H1 (cell line): ENCODE measurements at regions not wholly inside any gene's neighbourhood (a gene's known extent, or its start where the extent isn't known, plus 50 kb on each side); places are given as distances from the start of the nearest gene placed in this dataset.

Experiments
- CTCF ChIA-PET: fragments of 300-600 bp; sonication (Branson Sonifier 250); formaldehyde crosslinking; loops from one replicate; lab custom pipeline; 2021; ENCODE audit not compliant: partially characterized antibody; lab: Charles Lee
- POLR2A ChIA-PET: fragments of 300-600 bp; sonication (Branson Sonifier 250); formaldehyde crosslinking; loops from one replicate; lab custom pipeline; 2021; ENCODE audit warnings: inconsistent platforms; ENCODE audit not compliant: partially characterized antibody; lab: Charles Lee
- DNase-seq, 2 experiments: peaks; one replicate each; pipeline versions ENCODE4 v3.0.0 to v3.0.0-alpha.2; 2010 to 2022; ENCODE audit warnings: low spot score in 2 of 2, low read depth in 1 of 2, mixed read lengths in 1 of 2
- FAIRE-seq: peaks from 2 replicates; lab custom pipeline; 2011; peaks lifted over from hg19 to GRCh38; lab: Jason Lieb, UNC
- H2AFZ ChIP-seq: 2 replicates; pipeline ENCODE4 v1.8.1; 2012; ENCODE audit warnings: low read length, inconsistent platforms
- H2AK5ac ChIP-seq: 2 replicates; pipeline ENCODE4 v1.6.1; 2013; ENCODE audit warnings: low read depth, low read length
- H2BK120ac ChIP-seq: replicated peaks from 2 replicates; pipeline ENCODE3; 2013; ENCODE audit warnings: low read depth, low read length, inconsistent platforms
- H2BK12ac ChIP-seq: 2 replicates; pipeline ENCODE4 v1.6.1; 2013; ENCODE audit warnings: low read depth, low read length
- H2BK15ac ChIP-seq: 2 replicates; pipeline ENCODE4 v1.6.1; 2013; ENCODE audit warnings: low read length
- H2BK20ac ChIP-seq: 2 replicates; pipeline ENCODE4 v1.6.1; 2013; ENCODE audit warnings: low read length
- H2BK5ac ChIP-seq: 2 replicates; pipeline ENCODE4 v1.6.1; 2013; ENCODE audit warnings: low read depth, low read length
- H3K14ac ChIP-seq: 2 replicates; pipeline ENCODE4 v1.6.1; 2013; ENCODE audit warnings: inconsistent platforms; ENCODE audit not compliant: insufficient read length
- H3K18ac ChIP-seq: 2 replicates; pipeline ENCODE4 v1.6.1; 2013; ENCODE audit warnings: low read length; ENCODE audit errors: extremely low read depth
- H3K23ac ChIP-seq: 2 replicates; pipeline ENCODE4 v1.6.1; 2013; ENCODE audit warnings: inconsistent platforms; ENCODE audit not compliant: insufficient read length
- H3K23me2 ChIP-seq: 2 replicates; pipeline ENCODE4 v1.6.1; 2013; ENCODE audit warnings: low read depth, low read length
- H3K27ac ChIP-seq: 2 replicates; pipeline ENCODE4 v1.6.1; 2011; ENCODE audit warnings: low read depth, low read length, inconsistent platforms
- H3K27me3 ChIP-seq, 4 experiments: replicated peaks in 1 of 4; 1 replicate in 1 of 4; 2 replicates in 3 of 4; pipeline versions ENCODE4 v1.6.1 to v1.8.1; 2011 to 2013; ENCODE audit warnings: low read length in 3 of 4, mild to moderate bottlenecking in 3 of 4, inconsistent platforms in 2 of 4, mixed read lengths in 2 of 4, moderate library complexity in 1 of 4; ENCODE audit not compliant: control insufficient read depth in 3 of 4, insufficient read depth in 3 of 4; ENCODE audit errors: extremely low read depth in 1 of 4
- H3K36me3 ChIP-seq, 4 experiments: 2 replicates each; pipeline versions ENCODE4 v1.6.1 to v1.8.1; 2011 to 2013; ENCODE audit warnings: mild to moderate bottlenecking in 4 of 4, low read length in 3 of 4, moderate library complexity in 2 of 4, control low read depth in 1 of 4, inconsistent platforms in 1 of 4; ENCODE audit not compliant: insufficient read depth in 4 of 4, control insufficient read depth in 2 of 4
- H3K4ac ChIP-seq: replicated peaks from 2 replicates; pipeline ENCODE3; 2013; ENCODE audit warnings: low read length, low read depth, mixed read lengths, inconsistent platforms; ENCODE audit not compliant: insufficient read length
- H3K4me1 ChIP-seq, 4 experiments: replicated peaks in 1 of 4; 1 replicate in 1 of 4; 2 replicates in 3 of 4; pipeline versions ENCODE4 v1.6.1 to v1.8.1; 2011 to 2013; ENCODE audit warnings: low read length in 3 of 4, inconsistent platforms in 2 of 4, mixed read lengths in 1 of 4; ENCODE audit not compliant: insufficient read depth in 4 of 4, control insufficient read depth in 3 of 4
- H3K4me2 ChIP-seq, 2 experiments: 2 replicates each; pipeline versions ENCODE4 v1.6.1 to v1.8.1; 2011 to 2013; ENCODE audit warnings: low read depth in 2 of 2, low read length in 2 of 2, control low read depth in 1 of 2, inconsistent platforms in 1 of 2, mild to moderate bottlenecking in 1 of 2; ENCODE audit not compliant: insufficient read depth in 1 of 2
- H3K4me3 ChIP-seq, 4 experiments: fragments of 200-600, 300-600 bp in 1 of 4; sonication (generic), shearing (Covaris generic), sonication (Bioruptor Twin) in 1 of 4; 2 replicates each; pipeline versions ENCODE4 v1.5.1 to v1.8.1; 2011 to 2016; ENCODE audit warnings: low read length in 4 of 4, low read depth in 3 of 4, control low read depth in 2 of 4, inconsistent platforms in 2 of 4, mild to moderate bottlenecking in 2 of 4, mixed read lengths in 1 of 4, moderate library complexity in 1 of 4; ENCODE audit not compliant: insufficient read depth in 2 of 4; ENCODE audit errors: extremely low read depth in 1 of 4
- H3K56ac ChIP-seq: replicated peaks from 2 replicates; pipeline ENCODE3; 2013; ENCODE audit warnings: low read depth, mild to moderate bottlenecking, mixed read lengths, low read length, inconsistent platforms; ENCODE audit not compliant: insufficient read length
- H3K79me1 ChIP-seq: 2 replicates; pipeline ENCODE4 v1.6.1; 2013; ENCODE audit warnings: low read depth, low read length, control low read depth
- H3K79me2 ChIP-seq, 2 experiments: 2 replicates each; pipeline versions ENCODE4 v1.6.1 to v1.8.1; 2012 to 2013; ENCODE audit warnings: low read length in 2 of 2, mild to moderate bottlenecking in 2 of 2, inconsistent platforms in 1 of 2; ENCODE audit not compliant: insufficient read depth in 2 of 2, control insufficient read depth in 1 of 2
- H3K9ac ChIP-seq, 4 experiments: replicated peaks in 1 of 4; 1 replicate in 1 of 4; 2 replicates in 3 of 4; pipeline versions ENCODE4 v1.6.1 to v1.8.1; 2011 to 2013; ENCODE audit warnings: low read depth in 3 of 4, low read length in 3 of 4, control low read depth in 2 of 4, mild to moderate bottlenecking in 2 of 4, moderate library complexity in 2 of 4, inconsistent platforms in 1 of 4; ENCODE audit errors: extremely low read depth in 1 of 4
- H3K9me3 ChIP-seq, 2 experiments: 2 replicates each; pipeline versions ENCODE4 v1.6.1 to v1.8.1; 2012 to 2013; ENCODE audit warnings: mild to moderate bottlenecking in 2 of 2, moderate library complexity in 2 of 2, control low read depth in 1 of 2, inconsistent platforms in 1 of 2, low read depth in 1 of 2, low read length in 1 of 2, mixed read lengths in 1 of 2; ENCODE audit not compliant: insufficient read depth in 2 of 2
- H4K20me1 ChIP-seq, 2 experiments: replicated peaks in 1 of 2; 2 replicates each; pipeline versions ENCODE3 to v1.8.1; 2011 to 2013; ENCODE audit warnings: inconsistent platforms in 2 of 2, low read length in 2 of 2, mild to moderate bottlenecking in 1 of 2; ENCODE audit not compliant: insufficient read depth in 2 of 2, control insufficient read depth in 1 of 2
- H4K5ac ChIP-seq: 2 replicates; pipeline ENCODE4 v1.6.1; 2013; ENCODE audit warnings: low read length, low read depth, mixed read lengths, inconsistent platforms; ENCODE audit not compliant: insufficient read length
- H4K8ac ChIP-seq: 2 replicates; pipeline ENCODE4 v1.8.0; 2013; ENCODE audit warnings: mild to moderate bottlenecking, moderate library complexity, low read length, inconsistent platforms; ENCODE audit not compliant: insufficient read depth; ENCODE audit errors: extremely low read depth
- H4K91ac ChIP-seq: replicated peaks from 2 replicates; pipeline ENCODE3; 2013; ENCODE audit warnings: low read length, mixed read lengths, inconsistent platforms; ENCODE audit not compliant: insufficient read length
- CBX5 ChIP-seq: fragments of 300-800, 300-1000 bp; sonication (generic); IDR thresholded peaks from 2 replicates; pipeline ENCODE4 v1.7.1; 2016; ENCODE audit warnings: antibody characterized with exemption, low read length, low read depth
- CEBPB ChIP-seq: IDR thresholded peaks from 2 replicates; pipeline ENCODE4 v1.6.1; 2012; ENCODE audit warnings: low read depth, low read length
- CREB1 ChIP-seq: IDR thresholded peaks from 2 replicates; pipeline ENCODE4 v1.6.1; 2012; ENCODE audit warnings: inconsistent platforms
- RXRA ChIP-seq: IDR thresholded peaks from 2 replicates; pipeline ENCODE4 v1.6.1; 2011; ENCODE audit warnings: low read depth, mild to moderate bottlenecking, low read length, moderate library complexity; ENCODE audit not compliant: insufficient read depth
- SRF ChIP-seq: IDR thresholded peaks from 2 replicates; pipeline ENCODE4 v1.6.1; 2011; ENCODE audit warnings: mild to moderate bottlenecking, low read depth, low read length, moderate library complexity
- WGBS, 2 experiments: shearing (Covaris generic) in 1 of 2; methylation state at CpG; one replicate each; pipeline versions ENCODE4 v1.1.6 to v1.1.7; 2013 to 2015; ENCODE audit warnings: low lambda C conversion rate in 2 of 2, mixed read lengths in 2 of 2, inconsistent platforms in 1 of 2, low coverage in 1 of 2, missing lambda C conversion rate in 1 of 2; ENCODE audit not compliant: insufficient replicate concordance in 2 of 2, insufficient coverage in 1 of 2, insufficient read length in 1 of 2; ENCODE audit errors: extremely low coverage in 1 of 2, missing lambda C conversion rate in 1 of 2; 5-methylcytosine and 5-hydroxymethylcytosine counted together

GRCh38 chr14:89634037-89634436 lies 217.0 kb upstream of the FOXN3 start:
- Histone ChIP-seq H3K79me1 (no peaks in the 10 kb centered on the region), H3K14ac (no peak overlapping the region), H3K18ac (no peak overlapping the region), H3K27me3 (peaks cover 0 to 3% (median 0%) of the 10 kb centered on the region in 4 experiments; a peak in 2 of 7 replicates), H2BK120ac (no peak overlapping the region), H2BK15ac (0 out of 2 replicates have a peak overlapping the region, but pooled peaks have one; percentile 29), H2BK5ac (no peak overlapping the region), H3K4ac (no peak overlapping the region), H3K9me3 (no peaks in the 10 kb centered on the region), H4K8ac (no peak overlapping the region), H3K23ac (no peak overlapping the region), H3K36me3 (no peaks in the 10 kb centered on the region), H3K27ac (no peak overlapping the region), H3K4me2 (no peak overlapping the region), H3K56ac (no peak overlapping the region), H3K9ac (no peak overlapping the region), H2AK5ac (no peak overlapping the region), H4K91ac (peak overlapping the region; percentile 10), H3K23me2 (no peaks in the 10 kb centered on the region; the same call in 1 of the 2 replicates), H4K5ac (no peak overlapping the region), H2BK20ac (no peak overlapping the region), H2BK12ac (no peak overlapping the region), H3K79me2 (no peaks in the 10 kb centered on the region), H2AFZ (no peak overlapping the region), H3K4me3 (no peak overlapping the region), H4K20me1 (no peaks in the 10 kb centered on the region), H3K4me1 (peaks cover 2 to 11% (median 8%) of the 10 kb centered on the region in 4 experiments)
- ChIA-PET POLR2A (no interaction called here), CTCF (interaction anchor here (0.9 kb wide), 1 partner anchor 268 kb away, joined by 3 read pairs; no protein-coding TSS in a partner anchor)
- TF ChIP-seq RXRA, result no peak
- TF ChIP-seq CEBPB, result no peak
- TF ChIP-seq SRF, result no peak
- no peak for TF ChIP-seq CBX5
- TF ChIP-seq CREB1, result no peak
- FAIRE-seq (no peak), DNase-seq (no peak)
- 89% methylated on average over 1 of the region's 1 CpG; no CpG with 5 or more reads in 1 of the 2 experiments for WGBS, 2 experiments
